Endothelial cell of umbilical vein (primary cell): ENCODE measurements at regions not wholly inside any gene's neighbourhood (a gene's known extent, or its start where the extent isn't known, plus 50 kb on each side); places are given as distances from the start of the nearest gene placed in this dataset.

Source experiments
- BruUV-seq: library from RNA; stranded (reverse); fragments of 400-500 nt; replicated peaks from 2 replicates; lab custom pipeline; 2021; lab: Mats Ljungman, UMichigan
- CTCF ChIA-PET: fragments of 300-600, 350-600 bp; sonication (Branson Sonifier 250); formaldehyde crosslinking; loops from one replicate; lab custom pipeline; 2021; ENCODE audit warnings: antibody characterized with exemption, inconsistent platforms; lab: Charles Lee
- POLR2A ChIA-PET: fragments of 300-600, 350-600 bp; sonication (Branson Sonifier 250); formaldehyde crosslinking; loops from one replicate; lab custom pipeline; 2021; ENCODE audit warnings: antibody characterized with exemption, inconsistent platforms; lab: Charles Lee
- DNase-seq: peaks from one replicate; pipeline ENCODE4 v3.0.0-alpha.2; 2011; ENCODE audit warnings: low read depth, low spot score
- FAIRE-seq: peaks from 2 replicates; lab custom pipeline; 2011; peaks lifted over from hg19 to GRCh38; lab: Jason Lieb, UNC
- H2AFZ ChIP-seq: 2 replicates; pipeline ENCODE4 v1.6.0; 2012; ENCODE audit warnings: low read depth, low read length, control low read depth, inconsistent platforms
- H3K27ac ChIP-seq: 2 replicates; pipeline ENCODE4 v1.5.1; 2011; ENCODE audit warnings: low read depth, mild to moderate bottlenecking, control low read depth, low read length, moderate library complexity; ENCODE audit not compliant: insufficient read depth
- H3K27me3 ChIP-seq, 2 experiments: 2 replicates each; pipeline versions ENCODE4 v1.6.0 to v1.6.1; 2011; ENCODE audit warnings: low read length in 2 of 2, mixed read lengths in 1 of 2; ENCODE audit not compliant: control insufficient read depth in 2 of 2, insufficient read depth in 2 of 2
- H3K36me3 ChIP-seq, 2 experiments: 2 replicates in 1 of 2; 3 replicates in 1 of 2; pipeline ENCODE4 v1.5.1; 2011; ENCODE audit warnings: low read length in 2 of 2, mild to moderate bottlenecking in 1 of 2, moderate library complexity in 1 of 2; ENCODE audit not compliant: control insufficient read depth in 2 of 2, insufficient read depth in 2 of 2; ENCODE audit errors: extremely low read depth in 1 of 2
- H3K4me1 ChIP-seq: 3 replicates; pipeline ENCODE4 v1.5.1; 2011; ENCODE audit warnings: mild to moderate bottlenecking, low read length; ENCODE audit not compliant: control insufficient read depth, insufficient read depth; ENCODE audit errors: extremely low read depth
- H3K4me2 ChIP-seq: 2 replicates; pipeline ENCODE4 v1.6.1; 2011; ENCODE audit warnings: low read length, control low read depth, mixed read lengths; ENCODE audit not compliant: insufficient read depth
- H3K4me3 ChIP-seq, 3 experiments: fragments of 200-600 bp in 1 of 3; sonication (generic), shearing (Covaris generic) in 1 of 3; replicated peaks in 1 of 3; 2 replicates each; pipeline ENCODE4 v1.5.1; 2011 to 2016; ENCODE audit warnings: control low read depth in 3 of 3, low read length in 3 of 3, mild to moderate bottlenecking in 2 of 3, inconsistent platforms in 1 of 3, low read depth in 1 of 3, moderate library complexity in 1 of 3; ENCODE audit not compliant: insufficient read depth in 1 of 3
- H3K79me2 ChIP-seq: 2 replicates; pipeline ENCODE4 v1.6.0; 2012; ENCODE audit warnings: low read length, inconsistent platforms; ENCODE audit not compliant: control insufficient read depth, insufficient read depth
- H3K9ac ChIP-seq: replicated peaks from 2 replicates; pipeline ENCODE3; 2011; ENCODE audit warnings: low read length, control low read depth; ENCODE audit not compliant: insufficient read depth; ENCODE audit errors: extremely low read depth
- H3K9me1 ChIP-seq: replicated peaks from 3 replicates; pipeline ENCODE4 v1.6.0; 2011; ENCODE audit warnings: mild to moderate bottlenecking, low read length; ENCODE audit not compliant: control insufficient read depth, insufficient read depth; ENCODE audit errors: extremely low read depth
- H3K9me3 ChIP-seq: replicated peaks from 2 replicates; pipeline ENCODE4 v1.5.1; 2012; ENCODE audit warnings: low read length, inconsistent platforms; ENCODE audit not compliant: control insufficient read depth, insufficient read depth
- H4K20me1 ChIP-seq: replicated peaks from 2 replicates; pipeline ENCODE3; 2011; ENCODE audit warnings: mild to moderate bottlenecking, low read length; ENCODE audit not compliant: control insufficient read depth, insufficient read depth; ENCODE audit errors: extremely low read depth
- EZH2 ChIP-seq: IDR thresholded peaks from 2 replicates; pipeline ENCODE4 v1.6.1; 2012; ENCODE audit warnings: borderline replicate concordance, low read depth, mild to moderate bottlenecking, moderate library complexity, low read length, inconsistent platforms; ENCODE audit not compliant: severe bottlenecking
- FOS ChIP-seq: IDR thresholded peaks from 2 replicates; pipeline ENCODE4 v1.6.1; 2011; ENCODE audit warnings: mild to moderate bottlenecking, low read length, moderate library complexity, borderline replicate concordance; ENCODE audit not compliant: insufficient read depth
- GATA2 ChIP-seq: IDR thresholded peaks from 2 replicates; pipeline ENCODE4 v1.7.0; 2011; ENCODE audit warnings: low read depth, mild to moderate bottlenecking, moderate library complexity, mixed read lengths, low read length; ENCODE audit not compliant: insufficient read length, insufficient read depth
- JUN ChIP-seq: IDR thresholded peaks from 2 replicates; pipeline ENCODE4 v1.6.1; 2011; ENCODE audit warnings: borderline replicate concordance, low read depth; ENCODE audit not compliant: insufficient read length, insufficient read depth
- MYC ChIP-seq: IDR thresholded peaks from one replicate; pipeline ENCODE4 v1.6.1; 2011; ENCODE audit warnings: mild to moderate bottlenecking, low read depth, low read length
- POLR2A ChIP-seq: IDR thresholded peaks from 2 replicates; pipeline ENCODE4 v1.6.1; 2012; ENCODE audit warnings: low read depth, mild to moderate bottlenecking, control low read depth, low read length
- POLR2AphosphoS5 ChIP-seq: IDR thresholded peaks from 2 replicates; pipeline ENCODE4 v1.6.1; 2012; ENCODE audit warnings: low read depth, mild to moderate bottlenecking, control low read depth, low read length, moderate library complexity; ENCODE audit not compliant: insufficient read depth
- dilution Hi-C: fragments of 300-500 bp; cut with MboI; formaldehyde crosslinking; loops from one replicate; pipeline ENCODE4 v1.15.0; 2019; ENCODE audit warnings: low sequenced_read_pairs; ENCODE audit not compliant: extremely low pct_ligation_motif_present
- intact Hi-C: fragments of 100-400 bp; cut with micrococcal nuclease; formaldehyde crosslinking; loops from one replicate; pipeline ENCODE4 v1.10.0; 2022
- TF ChIP-seq, protein P1 (sequence below): IDR thresholded peaks from 2 replicates; pipeline ENCODE4 v1.6.1; 2011; ENCODE audit not compliant: insufficient read depth, insufficient read length
- TF ChIP-seq, protein P2 (sequence below), 2 donors: IDR thresholded peaks; 1 replicate in 1 of 2; 2 replicates in 1 of 2; pipeline ENCODE4 v1.5.1; 2011; ENCODE audit warnings: low read length in 2 of 2, mild to moderate bottlenecking in 2 of 2, moderate library complexity in 2 of 2, control low read depth in 1 of 2, inconsistent platforms in 1 of 2, low read depth in 1 of 2; ENCODE audit not compliant: insufficient read depth in 1 of 2; ENCODE audit errors: extremely low read depth in 1 of 2

DNA sequence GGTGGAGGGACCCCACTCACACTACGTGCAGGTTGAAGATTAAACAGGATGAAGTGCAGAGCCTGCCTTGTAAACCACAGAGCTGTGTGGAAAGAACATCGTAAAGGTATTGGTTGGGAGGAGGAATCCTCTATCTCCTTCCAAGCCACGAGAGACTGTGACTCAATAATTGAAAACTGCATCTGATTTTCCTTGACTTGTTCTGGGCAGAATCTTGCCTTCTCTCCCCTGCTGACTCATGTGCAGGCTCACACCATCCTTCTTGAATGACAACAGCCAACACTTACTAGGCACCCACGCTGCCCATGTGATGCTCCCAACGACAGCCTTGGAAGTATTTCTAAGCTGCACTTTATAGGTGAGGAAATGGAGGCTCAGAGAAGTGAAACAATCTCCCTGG lies 563.0 kb downstream of the MIAT start:
- dilution Hi-C loops = no loop called here
- Histone ChIP-seq H3K79me2 (no peaks in the 10 kb centered on the region), H3K4me3 (no peak overlapping the region), H3K9ac (no peak overlapping the region), H3K9me1 (no peaks in the 10 kb centered on the region), H3K36me3 (no peaks in the 10 kb centered on the region), H2AFZ (no peak overlapping the region), H3K27ac (no peak overlapping the region), H3K4me2 (no peak overlapping the region), H3K9me3 (no peaks in the 10 kb centered on the region), H3K4me1 (peaks cover 11% of the 10 kb centered on the region), H3K27me3 (no peaks in the 10 kb centered on the region), H4K20me1 (no peaks in the 10 kb centered on the region)
- no TSS peak for BruUV-seq
- ChIA-PET POLR2A (no interaction called here), CTCF (no interaction called here)
- FAIRE-seq (no peak), DNase-seq (no peak)
- intact Hi-C loops = no loop called here
- no peak for TF ChIP-seq JUN
- no peak for TF ChIP-seq POLR2A
- TF ChIP-seq EZH2 = no peak
- no peak for TF ChIP-seq MYC

DNA sequence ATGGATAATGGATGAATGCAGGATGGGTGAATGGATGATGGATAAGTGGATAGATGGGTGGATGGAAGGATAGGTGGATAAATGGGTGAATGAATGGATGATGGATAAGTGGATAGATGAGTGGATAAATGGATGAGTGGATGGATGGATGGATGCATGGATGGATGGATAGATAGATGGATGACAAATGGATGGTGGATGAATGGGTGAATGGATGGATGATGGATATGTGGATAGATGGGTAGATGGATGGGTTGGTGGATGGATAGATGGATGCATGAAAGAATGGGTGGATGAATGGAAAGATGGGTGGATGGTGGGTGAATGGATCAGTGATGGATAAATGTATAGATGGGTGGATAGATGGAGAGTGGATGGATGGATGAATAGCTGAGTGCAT lies 564.8 kb downstream of the MIAT start:
- no peak for DNase-seq
- no peak overlapping the region for H2AFZ ChIP-seq
- H3K9me3 ChIP-seq = no peaks in the 10 kb centered on the region
- H3K79me2 ChIP-seq = no peaks in the 10 kb centered on the region
- dilution Hi-C loops (no loop called here), intact Hi-C loops (no loop called here)
- peaks cover 13% of the 10 kb centered on the region for H3K4me1 ChIP-seq
- no TSS peak for BruUV-seq
- no peaks in the 10 kb centered on the region for H3K27me3 ChIP-seq
- no peaks in the 10 kb centered on the region for H3K36me3 ChIP-seq
- no peak for FAIRE-seq
- no peaks in the 10 kb centered on the region for H4K20me1 ChIP-seq
- H3K4me3 ChIP-seq = no peak overlapping the region
- ChIA-PET POLR2A (interaction anchor here (0.6 kb wide), 1 partner anchor 549 kb away, joined by 4 read pairs; no protein-coding TSS in a partner anchor), CTCF (interaction anchor here (1.0 kb wide), 1 partner anchor 543 kb away, joined by 3 read pairs; no protein-coding TSS in a partner anchor)
- H3K9me1 ChIP-seq = no peaks in the 10 kb centered on the region
- no peak overlapping the region for H3K9ac ChIP-seq
- TF ChIP-seq POLR2AphosphoS5 (no peak), JUN (no peak), EZH2 (no peak), GATA2 (no peak), POLR2A (no peak), MYC (no peak), FOS (no peak)
- TF ChIP-seq, protein P1, sequence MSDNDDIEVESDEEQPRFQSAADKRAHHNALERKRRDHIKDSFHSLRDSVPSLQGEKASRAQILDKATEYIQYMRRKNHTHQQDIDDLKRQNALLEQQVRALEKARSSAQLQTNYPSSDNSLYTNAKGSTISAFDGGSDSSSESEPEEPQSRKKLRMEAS = no peak
- TF ChIP-seq, protein P2, sequence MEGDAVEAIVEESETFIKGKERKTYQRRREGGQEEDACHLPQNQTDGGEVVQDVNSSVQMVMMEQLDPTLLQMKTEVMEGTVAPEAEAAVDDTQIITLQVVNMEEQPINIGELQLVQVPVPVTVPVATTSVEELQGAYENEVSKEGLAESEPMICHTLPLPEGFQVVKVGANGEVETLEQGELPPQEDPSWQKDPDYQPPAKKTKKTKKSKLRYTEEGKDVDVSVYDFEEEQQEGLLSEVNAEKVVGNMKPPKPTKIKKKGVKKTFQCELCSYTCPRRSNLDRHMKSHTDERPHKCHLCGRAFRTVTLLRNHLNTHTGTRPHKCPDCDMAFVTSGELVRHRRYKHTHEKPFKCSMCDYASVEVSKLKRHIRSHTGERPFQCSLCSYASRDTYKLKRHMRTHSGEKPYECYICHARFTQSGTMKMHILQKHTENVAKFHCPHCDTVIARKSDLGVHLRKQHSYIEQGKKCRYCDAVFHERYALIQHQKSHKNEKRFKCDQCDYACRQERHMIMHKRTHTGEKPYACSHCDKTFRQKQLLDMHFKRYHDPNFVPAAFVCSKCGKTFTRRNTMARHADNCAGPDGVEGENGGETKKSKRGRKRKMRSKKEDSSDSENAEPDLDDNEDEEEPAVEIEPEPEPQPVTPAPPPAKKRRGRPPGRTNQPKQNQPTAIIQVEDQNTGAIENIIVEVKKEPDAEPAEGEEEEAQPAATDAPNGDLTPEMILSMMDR (IDR thresholded peaks at IDR 0.05; ENCODE audit: extremely low read depth in 1 of 2, insufficient read depth in 1 of 2, low read depth in 1 of 2, low read length in 2 of 2) = no peak
- no peak overlapping the region for H3K27ac ChIP-seq
- no peak overlapping the region for H3K4me2 ChIP-seq
